Panc1 (cell line): ENCODE measurements at regions not wholly inside any gene's neighbourhood (a gene's known extent, or its start where the extent isn't known, plus 50 kb on each side); places are given as distances from the start of the nearest gene placed in this dataset.

Experiments
- POLR2AphosphoS5 ChIP-seq: IDR thresholded peaks from 2 replicates; pipeline ENCODE4 v1.6.1; 2012; ENCODE audit warnings: mild to moderate bottlenecking, low read depth, low read length, moderate library complexity
- TCF7L2 ChIP-seq: IDR thresholded peaks from 2 replicates; pipeline ENCODE4 v1.6.1; 2011; ENCODE audit warnings: mild to moderate bottlenecking, low read depth, low read length, inconsistent platforms
- TF ChIP-seq, protein P1 (sequence below): fragments of 450-650 bp; IDR thresholded peaks from 2 replicates; pipeline ENCODE4 v1.5.1; 2017; ENCODE audit warnings: mild to moderate bottlenecking
- TF ChIP-seq, protein P2 (sequence below), 2 experiments: IDR thresholded peaks; 2 replicates each; pipeline ENCODE4 v1.6.1; 2011 to 2012; ENCODE audit warnings: low read depth in 2 of 2, control low read depth in 1 of 2, low read length in 1 of 2, mild to moderate bottlenecking in 1 of 2, moderate library complexity in 1 of 2; ENCODE audit not compliant: insufficient read depth in 1 of 2

- TF ChIP-seq, protein P1, sequence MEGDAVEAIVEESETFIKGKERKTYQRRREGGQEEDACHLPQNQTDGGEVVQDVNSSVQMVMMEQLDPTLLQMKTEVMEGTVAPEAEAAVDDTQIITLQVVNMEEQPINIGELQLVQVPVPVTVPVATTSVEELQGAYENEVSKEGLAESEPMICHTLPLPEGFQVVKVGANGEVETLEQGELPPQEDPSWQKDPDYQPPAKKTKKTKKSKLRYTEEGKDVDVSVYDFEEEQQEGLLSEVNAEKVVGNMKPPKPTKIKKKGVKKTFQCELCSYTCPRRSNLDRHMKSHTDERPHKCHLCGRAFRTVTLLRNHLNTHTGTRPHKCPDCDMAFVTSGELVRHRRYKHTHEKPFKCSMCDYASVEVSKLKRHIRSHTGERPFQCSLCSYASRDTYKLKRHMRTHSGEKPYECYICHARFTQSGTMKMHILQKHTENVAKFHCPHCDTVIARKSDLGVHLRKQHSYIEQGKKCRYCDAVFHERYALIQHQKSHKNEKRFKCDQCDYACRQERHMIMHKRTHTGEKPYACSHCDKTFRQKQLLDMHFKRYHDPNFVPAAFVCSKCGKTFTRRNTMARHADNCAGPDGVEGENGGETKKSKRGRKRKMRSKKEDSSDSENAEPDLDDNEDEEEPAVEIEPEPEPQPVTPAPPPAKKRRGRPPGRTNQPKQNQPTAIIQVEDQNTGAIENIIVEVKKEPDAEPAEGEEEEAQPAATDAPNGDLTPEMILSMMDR = no peak
- TF ChIP-seq TCF7L2 (no peak), POLR2AphosphoS5 (no peak)
- TF ChIP-seq, protein P2, sequence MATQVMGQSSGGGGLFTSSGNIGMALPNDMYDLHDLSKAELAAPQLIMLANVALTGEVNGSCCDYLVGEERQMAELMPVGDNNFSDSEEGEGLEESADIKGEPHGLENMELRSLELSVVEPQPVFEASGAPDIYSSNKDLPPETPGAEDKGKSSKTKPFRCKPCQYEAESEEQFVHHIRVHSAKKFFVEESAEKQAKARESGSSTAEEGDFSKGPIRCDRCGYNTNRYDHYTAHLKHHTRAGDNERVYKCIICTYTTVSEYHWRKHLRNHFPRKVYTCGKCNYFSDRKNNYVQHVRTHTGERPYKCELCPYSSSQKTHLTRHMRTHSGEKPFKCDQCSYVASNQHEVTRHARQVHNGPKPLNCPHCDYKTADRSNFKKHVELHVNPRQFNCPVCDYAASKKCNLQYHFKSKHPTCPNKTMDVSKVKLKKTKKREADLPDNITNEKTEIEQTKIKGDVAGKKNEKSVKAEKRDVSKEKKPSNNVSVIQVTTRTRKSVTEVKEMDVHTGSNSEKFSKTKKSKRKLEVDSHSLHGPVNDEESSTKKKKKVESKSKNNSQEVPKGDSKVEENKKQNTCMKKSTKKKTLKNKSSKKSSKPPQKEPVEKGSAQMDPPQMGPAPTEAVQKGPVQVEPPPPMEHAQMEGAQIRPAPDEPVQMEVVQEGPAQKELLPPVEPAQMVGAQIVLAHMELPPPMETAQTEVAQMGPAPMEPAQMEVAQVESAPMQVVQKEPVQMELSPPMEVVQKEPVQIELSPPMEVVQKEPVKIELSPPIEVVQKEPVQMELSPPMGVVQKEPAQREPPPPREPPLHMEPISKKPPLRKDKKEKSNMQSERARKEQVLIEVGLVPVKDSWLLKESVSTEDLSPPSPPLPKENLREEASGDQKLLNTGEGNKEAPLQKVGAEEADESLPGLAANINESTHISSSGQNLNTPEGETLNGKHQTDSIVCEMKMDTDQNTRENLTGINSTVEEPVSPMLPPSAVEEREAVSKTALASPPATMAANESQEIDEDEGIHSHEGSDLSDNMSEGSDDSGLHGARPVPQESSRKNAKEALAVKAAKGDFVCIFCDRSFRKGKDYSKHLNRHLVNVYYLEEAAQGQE (IDR thresholded peaks at IDR 0.05; ENCODE audit: insufficient read depth in 1 of 2, low read depth in 2 of 2, low read length in 1 of 2) = no peak
Measured at GRCh38 chr7:426510-426909, 93.1 kb downstream of the PDGFA start.
